HEK293 (cell line): ENCODE measurements at regions not wholly inside any gene's neighbourhood (a gene's known extent, or its start where the extent isn't known, plus 50 kb on each side); places are given as distances from the start of the nearest gene placed in this dataset.
"Not testable (repeated sequence)": the region's sequence is repeated elsewhere in the genome, so short reads cannot be mapped to it uniquely, and the experiment has no call there.

Source experiments
- CTCF ChIA-PET: fragments of 350-600 bp; formaldehyde crosslinking; extraction: SDS; loops from one replicate; lab custom pipeline; 2021; ENCODE audit warnings: antibody characterized with exemption; lab: Yijun Ruan, JAX
- POLR2A ChIA-PET: fragments of 300-600 bp; formaldehyde crosslinking; extraction: SDS; loops from one replicate; lab custom pipeline; 2020; ENCODE audit warnings: antibody characterized with exemption, inconsistent platforms; lab: Yijun Ruan, JAX
- H3K27ac ChIP-seq: fragments of 200-500 bp; sonication (Bioruptor generic); 2 replicates; pipeline ENCODE4 v1.5.1; 2014; ENCODE audit warnings: low read depth, low read length, control low read depth, inconsistent platforms; ENCODE audit errors: extremely low read depth
- H3K36me3 ChIP-seq, 2 experiments: fragments of 200-500 bp in 1 of 2; sonication (Bioruptor generic) in 1 of 2; 1 replicate in 1 of 2; 2 replicates in 1 of 2; pipeline ENCODE4 v1.5.1; 2014 to 2017; ENCODE audit warnings: inconsistent platforms in 2 of 2, low read length in 2 of 2; ENCODE audit not compliant: control insufficient read depth in 2 of 2, insufficient read depth in 1 of 2
- H3K4me1 ChIP-seq: fragments of 200-500 bp; sonication (Bioruptor generic); 2 replicates; pipeline ENCODE4 v1.5.1; 2014; ENCODE audit warnings: mild to moderate bottlenecking, low read length, inconsistent platforms; ENCODE audit not compliant: control insufficient read depth, insufficient read depth
- H3K4me3 ChIP-seq: 2 replicates; pipeline ENCODE4 v1.5.1; 2011; ENCODE audit warnings: low read depth, mild to moderate bottlenecking, control low read depth, low read length, moderate library complexity
- H3K9me3 ChIP-seq: fragments of 200-500 bp; sonication (Bioruptor generic); 2 replicates; pipeline ENCODE4 v1.5.1; 2014; ENCODE audit warnings: low read depth, low read length, inconsistent platforms; ENCODE audit not compliant: control insufficient read depth, insufficient read depth
- KLF10 ChIP-seq: fragments of 450-650 bp; IDR thresholded peaks from 2 replicates; pipeline ENCODE4 v1.5.1; 2018; ENCODE audit warnings: missing biosample characterization, mild to moderate bottlenecking, missing genetic modification characterization
- KLF8 ChIP-seq: fragments of 450-650 bp; formaldehyde crosslinking; IDR thresholded peaks from 2 replicates; pipeline ENCODE4 v1.5.1; 2016; ENCODE audit warnings: missing biosample characterization, missing genetic modification characterization
- KLF9 ChIP-seq: fragments of 450-650 bp; formaldehyde crosslinking; IDR thresholded peaks from 2 replicates; pipeline ENCODE4 v1.5.1; 2016; ENCODE audit warnings: missing biosample characterization, missing genetic modification characterization, low read depth
- RBAK ChIP-seq: fragments of 450-650 bp; formaldehyde crosslinking; IDR thresholded peaks from 2 replicates; pipeline ENCODE4 v1.5.1; 2016; ENCODE audit warnings: missing biosample characterization, missing genetic modification characterization
- ZEB2 ChIP-seq: fragments of 450-650 bp; formaldehyde crosslinking; IDR thresholded peaks from 2 replicates; pipeline ENCODE4 v1.5.1; 2016; ENCODE audit warnings: missing biosample characterization, missing genetic modification characterization
- ZIC2 ChIP-seq: fragments of 450-650 bp; formaldehyde crosslinking; IDR thresholded peaks from 2 replicates; pipeline ENCODE4 v1.5.1; 2016; ENCODE audit warnings: missing biosample characterization, missing genetic modification characterization
- ZNF112 ChIP-seq: fragments of 450-650 bp; formaldehyde crosslinking; IDR thresholded peaks from 2 replicates; pipeline ENCODE4 v1.5.0; 2017; ENCODE audit warnings: missing biosample characterization, missing genetic modification characterization
- ZNF114 ChIP-seq: fragments of 450-650 bp; formaldehyde crosslinking; IDR thresholded peaks from 2 replicates; pipeline ENCODE4 v1.5.0; 2017; ENCODE audit warnings: missing biosample characterization, missing genetic modification characterization
- ZNF133 ChIP-seq: fragments of 450-650 bp; formaldehyde crosslinking; IDR thresholded peaks from 2 replicates; pipeline ENCODE4 v1.5.1; 2016; ENCODE audit warnings: missing biosample characterization, missing genetic modification characterization
- ZNF16 ChIP-seq: fragments of 450-650 bp; formaldehyde crosslinking; IDR thresholded peaks from 2 replicates; pipeline ENCODE4 v1.5.1; 2016; ENCODE audit warnings: low read depth, missing biosample characterization, missing genetic modification characterization
- ZNF221 ChIP-seq: fragments of 450-650 bp; formaldehyde crosslinking; IDR thresholded peaks from 2 replicates; pipeline ENCODE4 v1.5.1; 2017; ENCODE audit warnings: missing biosample characterization, missing genetic modification characterization, borderline replicate concordance
- ZNF266 ChIP-seq: fragments of 450-650 bp; formaldehyde crosslinking; IDR thresholded peaks from 2 replicates; pipeline ENCODE4 v1.5.1; 2016; ENCODE audit warnings: missing biosample characterization, missing genetic modification characterization, low read depth
- ZNF426 ChIP-seq: fragments of 450-650 bp; formaldehyde crosslinking; IDR thresholded peaks from 2 replicates; pipeline ENCODE4 v1.5.1; 2017; ENCODE audit warnings: missing biosample characterization, missing genetic modification characterization, mild to moderate bottlenecking, inconsistent platforms, moderate library complexity
- ZNF514 ChIP-seq: fragments of 450-650 bp; formaldehyde crosslinking; IDR thresholded peaks from 2 replicates; pipeline ENCODE4 v1.5.1; 2016; ENCODE audit warnings: missing biosample characterization, missing genetic modification characterization
- ZNF785 ChIP-seq: fragments of 450-650 bp; formaldehyde crosslinking; IDR thresholded peaks from 2 replicates; pipeline ENCODE4 v1.5.1; 2016; ENCODE audit warnings: missing biosample characterization, missing genetic modification characterization
- ZXDB ChIP-seq: fragments of 450-650 bp; formaldehyde crosslinking; IDR thresholded peaks from 2 replicates; pipeline ENCODE4 v1.5.1; 2016; ENCODE audit warnings: missing biosample characterization, missing genetic modification characterization
- TF ChIP-seq, protein P1 (sequence below): fragments of 450-650 bp; formaldehyde crosslinking; IDR thresholded peaks from 2 replicates; pipeline ENCODE4 v1.5.1; 2016; ENCODE audit warnings: missing biosample characterization, missing genetic modification characterization
- TF ChIP-seq, protein P2 (sequence below): fragments of 450-650 bp; formaldehyde crosslinking; IDR thresholded peaks from 2 replicates; pipeline ENCODE4 v1.5.1; 2016; ENCODE audit warnings: missing biosample characterization, missing genetic modification characterization, borderline replicate concordance
- TF ChIP-seq, protein P3 (sequence below): fragments of 450-650 bp; formaldehyde crosslinking; IDR thresholded peaks from 2 replicates; pipeline ENCODE4 v1.5.1; 2016; ENCODE audit warnings: missing biosample characterization, missing genetic modification characterization, low read depth
- TF ChIP-seq, protein P4 (sequence below): fragments of 450-650 bp; formaldehyde crosslinking; IDR thresholded peaks from 2 replicates; pipeline ENCODE4 v1.5.1; 2016; ENCODE audit warnings: missing biosample characterization, missing genetic modification characterization
- TF ChIP-seq, protein P5 (sequence below): fragments of 450-650 bp; formaldehyde crosslinking; IDR thresholded peaks from 2 replicates; pipeline ENCODE4 v1.5.1; 2016; ENCODE audit warnings: missing biosample characterization, missing genetic modification characterization
- TF ChIP-seq, protein P6 (sequence below): fragments of 450-650 bp; formaldehyde crosslinking; IDR thresholded peaks from 2 replicates; pipeline ENCODE4 v1.5.1; 2016; ENCODE audit warnings: missing biosample characterization, missing genetic modification characterization
- TF ChIP-seq, protein P7 (sequence below): fragments of 450-650 bp; formaldehyde crosslinking; IDR thresholded peaks from 2 replicates; pipeline ENCODE4 v1.5.1; 2016; ENCODE audit warnings: missing biosample characterization, missing genetic modification characterization

DNA sequence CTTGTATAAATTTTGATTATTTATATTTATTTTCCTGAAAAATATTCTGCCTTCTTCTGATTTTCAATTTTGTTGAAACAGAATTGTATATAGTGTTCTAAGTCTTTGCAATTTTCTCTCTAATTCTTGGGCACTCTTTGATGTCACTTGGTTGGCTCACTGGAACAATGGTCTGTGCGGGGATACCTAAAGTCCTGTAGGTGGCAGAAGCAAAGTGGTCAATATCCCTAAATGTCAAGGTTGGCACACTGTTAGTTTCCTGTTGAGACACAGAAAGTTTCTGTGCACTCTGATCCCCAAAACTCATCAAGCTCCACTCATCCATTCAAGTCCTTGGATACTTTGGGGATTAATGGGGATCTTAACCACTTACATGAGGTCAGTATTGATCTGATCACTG lies 480.8 kb upstream of the CCNG1 start (continued):
- no peak for TF ChIP-seq ZIC2 (tag by site-specific recombination)
- TF ChIP-seq ZNF514 (tag by site-specific recombination), result no peak
- TF ChIP-seq ZEB2 (tag by site-specific recombination), result no peak
- TF ChIP-seq, protein P1, sequence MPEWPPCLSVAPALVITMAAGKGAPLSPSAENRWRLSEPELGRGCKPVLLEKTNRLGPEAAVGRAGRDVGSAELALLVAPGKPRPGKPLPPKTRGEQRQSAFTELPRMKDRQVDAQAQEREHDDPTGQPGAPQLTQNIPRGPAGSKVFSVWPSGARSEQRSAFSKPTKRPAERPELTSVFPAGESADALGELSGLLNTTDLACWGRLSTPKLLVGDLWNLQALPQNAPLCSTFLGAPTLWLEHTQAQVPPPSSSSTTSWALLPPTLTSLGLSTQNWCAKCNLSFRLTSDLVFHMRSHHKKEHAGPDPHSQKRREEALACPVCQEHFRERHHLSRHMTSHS (tag by site-specific recombination), result no peak
- TF ChIP-seq ZNF426, result no peak
- TF ChIP-seq, protein P2, sequence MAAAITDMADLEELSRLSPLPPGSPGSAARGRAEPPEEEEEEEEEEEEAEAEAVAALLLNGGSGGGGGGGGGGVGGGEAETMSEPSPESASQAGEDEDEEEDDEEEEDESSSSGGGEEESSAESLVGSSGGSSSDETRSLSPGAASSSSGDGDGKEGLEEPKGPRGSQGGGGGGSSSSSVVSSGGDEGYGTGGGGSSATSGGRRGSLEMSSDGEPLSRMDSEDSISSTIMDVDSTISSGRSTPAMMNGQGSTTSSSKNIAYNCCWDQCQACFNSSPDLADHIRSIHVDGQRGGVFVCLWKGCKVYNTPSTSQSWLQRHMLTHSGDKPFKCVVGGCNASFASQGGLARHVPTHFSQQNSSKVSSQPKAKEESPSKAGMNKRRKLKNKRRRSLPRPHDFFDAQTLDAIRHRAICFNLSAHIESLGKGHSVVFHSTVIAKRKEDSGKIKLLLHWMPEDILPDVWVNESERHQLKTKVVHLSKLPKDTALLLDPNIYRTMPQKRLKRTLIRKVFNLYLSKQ (tag by site-specific recombination), result no peak

DNA sequence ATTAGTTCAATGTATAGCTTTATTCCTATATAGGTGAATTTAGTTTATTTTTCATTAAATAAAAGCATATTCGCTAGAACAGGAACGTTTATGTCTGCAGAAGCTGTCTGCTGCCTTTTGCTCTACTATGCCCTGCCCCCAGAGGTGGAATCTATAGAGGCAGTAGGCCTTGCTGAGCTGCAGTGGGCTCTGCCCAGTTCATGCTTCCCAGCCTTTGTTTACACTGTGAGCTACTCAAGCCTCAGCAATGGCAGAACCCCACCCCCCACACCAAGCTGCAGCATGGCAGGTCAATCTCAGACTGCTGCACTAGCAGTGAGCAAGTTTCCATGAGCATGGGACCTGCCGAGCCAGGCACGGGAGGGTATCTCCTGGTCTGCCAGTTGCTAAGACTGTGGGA lies 473.3 kb upstream of the CCNG1 start:
- H3K9me3 ChIP-seq, H3K27ac ChIP-seq, CTCF ChIA-PET, H3K4me1 ChIP-seq, POLR2A ChIA-PET, H3K36me3 ChIP-seq, H3K4me3 ChIP-seq: not testable (repeated sequence)

DNA sequence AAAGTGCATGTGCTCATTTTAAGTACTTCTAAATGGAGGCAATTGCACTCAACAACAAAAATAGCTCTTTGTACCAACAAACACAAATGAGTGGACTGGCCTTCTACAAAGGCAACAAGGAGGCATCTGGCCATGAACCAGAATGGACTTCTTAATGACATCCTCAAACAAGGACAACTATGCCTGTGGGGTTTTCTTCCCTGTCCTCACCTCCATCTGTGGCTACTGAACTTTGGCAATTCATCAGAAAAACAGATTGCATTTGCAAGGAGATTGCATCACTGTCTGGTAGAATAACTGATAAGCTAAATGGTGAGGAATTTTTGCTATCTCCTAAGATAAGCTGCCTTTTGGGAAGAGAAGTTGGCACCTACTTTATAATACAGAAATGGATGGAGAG lies 447.3 kb upstream of the CCNG1 start:
- POLR2A ChIA-PET, result no interaction called here
- H3K9me3 ChIP-seq, result no peaks in the 10 kb centered on the region
- CTCF ChIA-PET, result interaction anchor here (0.6 kb wide), 1 partner anchor 1821 kb away, joined by 3 read pairs; no protein-coding TSS in a partner anchor
- TF ChIP-seq ZNF133 (tag by site-specific recombination) (no peak), KLF8 (tag by site-specific recombination) (no peak), KLF9 (no peak), KLF10 (no peak), ZNF221 (no peak), ZNF112 (tag by site-specific recombination) (no peak), ZNF114 (tag by site-specific recombination) (no peak), ZXDB (tag by site-specific recombination) (no peak), ZNF16 (tag by site-specific recombination) (no peak), ZNF785 (tag by site-specific recombination) (no peak), RBAK (tag by site-specific recombination) (no peak), ZNF266 (no peak)
- TF ChIP-seq, protein P3, sequence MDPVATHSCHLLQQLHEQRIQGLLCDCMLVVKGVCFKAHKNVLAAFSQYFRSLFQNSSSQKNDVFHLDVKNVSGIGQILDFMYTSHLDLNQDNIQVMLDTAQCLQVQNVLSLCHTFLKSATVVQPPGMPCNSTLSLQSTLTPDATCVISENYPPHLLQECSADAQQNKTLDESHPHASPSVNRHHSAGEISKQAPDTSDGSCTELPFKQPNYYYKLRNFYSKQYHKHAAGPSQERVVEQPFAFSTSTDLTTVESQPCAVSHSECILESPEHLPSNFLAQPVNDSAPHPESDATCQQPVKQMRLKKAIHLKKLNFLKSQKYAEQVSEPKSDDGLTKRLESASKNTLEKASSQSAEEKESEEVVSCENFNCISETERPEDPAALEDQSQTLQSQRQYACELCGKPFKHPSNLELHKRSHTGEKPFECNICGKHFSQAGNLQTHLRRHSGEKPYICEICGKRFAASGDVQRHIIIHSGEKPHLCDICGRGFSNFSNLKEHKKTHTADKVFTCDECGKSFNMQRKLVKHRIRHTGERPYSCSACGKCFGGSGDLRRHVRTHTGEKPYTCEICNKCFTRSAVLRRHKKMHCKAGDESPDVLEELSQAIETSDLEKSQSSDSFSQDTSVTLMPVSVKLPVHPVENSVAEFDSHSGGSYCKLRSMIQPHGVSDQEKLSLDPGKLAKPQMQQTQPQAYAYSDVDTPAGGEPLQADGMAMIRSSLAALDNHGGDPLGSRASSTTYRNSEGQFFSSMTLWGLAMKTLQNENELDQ (tag by site-specific recombination), result no peak
- TF ChIP-seq, protein P4, sequence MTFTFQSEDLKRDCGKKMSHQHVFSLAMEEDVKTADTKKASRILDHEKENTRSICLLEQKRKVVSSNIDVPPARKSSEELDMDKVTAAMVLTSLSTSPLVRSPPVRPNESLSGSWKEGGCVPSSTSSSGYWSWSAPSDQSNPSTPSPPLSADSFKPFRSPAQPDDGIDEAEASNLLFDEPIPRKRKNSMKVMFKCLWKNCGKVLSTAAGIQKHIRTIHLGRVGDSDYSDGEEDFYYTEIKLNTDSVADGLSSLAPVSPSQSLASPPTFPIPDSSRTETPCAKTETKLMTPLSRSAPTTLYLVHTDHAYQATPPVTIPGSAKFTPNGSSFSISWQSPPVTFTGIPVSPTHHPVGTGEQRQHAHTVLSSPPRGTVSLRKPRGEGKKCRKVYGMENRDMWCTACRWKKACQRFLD, result no peak
- TF ChIP-seq, protein P5, sequence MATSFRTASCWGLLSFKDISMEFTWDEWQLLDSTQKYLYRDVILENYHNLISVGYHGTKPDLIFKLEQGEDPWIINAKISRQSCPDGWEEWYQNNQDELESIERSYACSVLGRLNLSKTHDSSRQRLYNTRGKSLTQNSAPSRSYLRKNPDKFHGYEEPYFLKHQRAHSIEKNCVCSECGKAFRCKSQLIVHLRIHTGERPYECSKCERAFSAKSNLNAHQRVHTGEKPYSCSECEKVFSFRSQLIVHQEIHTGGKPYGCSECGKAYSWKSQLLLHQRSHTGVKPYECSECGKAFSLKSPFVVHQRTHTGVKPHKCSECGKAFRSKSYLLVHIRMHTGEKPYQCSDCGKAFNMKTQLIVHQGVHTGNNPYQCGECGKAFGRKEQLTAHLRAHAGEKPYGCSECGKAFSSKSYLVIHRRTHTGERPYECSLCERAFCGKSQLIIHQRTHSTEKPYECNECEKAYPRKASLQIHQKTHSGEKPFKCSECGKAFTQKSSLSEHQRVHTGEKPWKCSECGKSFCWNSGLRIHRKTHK (tag by site-specific recombination), result no peak
- TF ChIP-seq, protein P6, sequence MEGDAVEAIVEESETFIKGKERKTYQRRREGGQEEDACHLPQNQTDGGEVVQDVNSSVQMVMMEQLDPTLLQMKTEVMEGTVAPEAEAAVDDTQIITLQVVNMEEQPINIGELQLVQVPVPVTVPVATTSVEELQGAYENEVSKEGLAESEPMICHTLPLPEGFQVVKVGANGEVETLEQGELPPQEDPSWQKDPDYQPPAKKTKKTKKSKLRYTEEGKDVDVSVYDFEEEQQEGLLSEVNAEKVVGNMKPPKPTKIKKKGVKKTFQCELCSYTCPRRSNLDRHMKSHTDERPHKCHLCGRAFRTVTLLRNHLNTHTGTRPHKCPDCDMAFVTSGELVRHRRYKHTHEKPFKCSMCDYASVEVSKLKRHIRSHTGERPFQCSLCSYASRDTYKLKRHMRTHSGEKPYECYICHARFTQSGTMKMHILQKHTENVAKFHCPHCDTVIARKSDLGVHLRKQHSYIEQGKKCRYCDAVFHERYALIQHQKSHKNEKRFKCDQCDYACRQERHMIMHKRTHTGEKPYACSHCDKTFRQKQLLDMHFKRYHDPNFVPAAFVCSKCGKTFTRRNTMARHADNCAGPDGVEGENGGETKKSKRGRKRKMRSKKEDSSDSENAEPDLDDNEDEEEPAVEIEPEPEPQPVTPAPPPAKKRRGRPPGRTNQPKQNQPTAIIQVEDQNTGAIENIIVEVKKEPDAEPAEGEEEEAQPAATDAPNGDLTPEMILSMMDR (tag by site-specific recombination), result no peak
- TF ChIP-seq, protein P7, sequence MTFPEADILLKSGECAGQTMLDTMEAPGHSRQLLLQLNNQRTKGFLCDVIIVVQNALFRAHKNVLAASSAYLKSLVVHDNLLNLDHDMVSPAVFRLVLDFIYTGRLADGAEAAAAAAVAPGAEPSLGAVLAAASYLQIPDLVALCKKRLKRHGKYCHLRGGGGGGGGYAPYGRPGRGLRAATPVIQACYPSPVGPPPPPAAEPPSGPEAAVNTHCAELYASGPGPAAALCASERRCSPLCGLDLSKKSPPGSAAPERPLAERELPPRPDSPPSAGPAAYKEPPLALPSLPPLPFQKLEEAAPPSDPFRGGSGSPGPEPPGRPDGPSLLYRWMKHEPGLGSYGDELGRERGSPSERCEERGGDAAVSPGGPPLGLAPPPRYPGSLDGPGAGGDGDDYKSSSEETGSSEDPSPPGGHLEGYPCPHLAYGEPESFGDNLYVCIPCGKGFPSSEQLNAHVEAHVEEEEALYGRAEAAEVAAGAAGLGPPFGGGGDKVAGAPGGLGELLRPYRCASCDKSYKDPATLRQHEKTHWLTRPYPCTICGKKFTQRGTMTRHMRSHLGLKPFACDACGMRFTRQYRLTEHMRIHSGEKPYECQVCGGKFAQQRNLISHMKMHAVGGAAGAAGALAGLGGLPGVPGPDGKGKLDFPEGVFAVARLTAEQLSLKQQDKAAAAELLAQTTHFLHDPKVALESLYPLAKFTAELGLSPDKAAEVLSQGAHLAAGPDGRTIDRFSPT (tag by site-specific recombination), result no peak

More for the DNA sequence above, 447.3 kb upstream of the CCNG1 start:
- Histone ChIP-seq H3K36me3 (no peaks in the 10 kb centered on the region), H3K27ac (no peak overlapping the region), H3K4me1 (no peaks in the 10 kb centered on the region), H3K4me3 (no peak overlapping the region)
